HG03159 (cell line): ENCODE measurements at regions not wholly inside any gene's neighbourhood (a gene's known extent, or its start where the extent isn't known, plus 50 kb on each side); places are given as distances from the start of the nearest gene placed in this dataset.
"Not testable (repeated sequence)": the region's sequence is repeated elsewhere in the genome, so short reads cannot be mapped to it uniquely, and the experiment has no call there.

ENCODE experiments used
- ATAC-seq: cut with Tn5 transposase; IDR thresholded peaks from one replicate; pipeline ENCODE4 v1.9.1; 2021; ENCODE audit warnings: mild to moderate bottlenecking, moderate library complexity; ENCODE audit not compliant: unreplicated experiment

- no peak for ATAC-seq
These were observed 1438.4 kb upstream of the B3GALT2 start for GRCh38 chr1:194624833-194625232.

- no peak for ATAC-seq
These were observed 1431.7 kb upstream of the B3GALT2 start for GRCh38 chr1:194618101-194618500.

- ATAC-seq, result not testable (repeated sequence)
These were observed 1430.9 kb upstream of the B3GALT2 start for GRCh38 chr1:194617272-194617671.

DNA sequence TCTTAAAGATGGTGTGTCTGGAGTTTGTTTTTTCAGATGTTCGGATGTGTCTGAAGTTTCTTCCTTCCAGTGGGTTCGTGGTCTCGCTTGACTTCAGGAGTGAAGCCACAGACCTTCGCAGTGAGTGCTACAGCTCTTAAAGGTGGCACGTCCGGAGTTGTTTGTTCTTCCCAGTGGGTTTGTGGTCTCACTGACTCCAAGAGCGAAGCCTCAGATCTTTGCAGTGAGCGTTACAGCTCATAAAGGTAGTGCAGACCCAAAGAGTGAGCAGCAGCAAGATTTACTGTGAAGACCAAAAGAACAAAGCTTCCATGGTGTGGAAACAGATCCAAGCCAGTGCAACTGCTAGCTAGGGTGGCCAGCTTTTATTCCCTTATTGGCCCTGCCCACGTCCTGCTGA lies 1430.4 kb upstream of the B3GALT2 start:
- ATAC-seq, result no peak

- no peak for ATAC-seq
These were observed 1415.8 kb upstream of the B3GALT2 start for GRCh38 chr1:194602184-194602583.

- ATAC-seq, result no peak
These were observed 1414.3 kb upstream of the B3GALT2 start for GRCh38 chr1:194600716-194601115.

- ATAC-seq, result no peak
These were observed 1411.7 kb upstream of the B3GALT2 start for GRCh38 chr1:194598098-194598497.

DNA sequence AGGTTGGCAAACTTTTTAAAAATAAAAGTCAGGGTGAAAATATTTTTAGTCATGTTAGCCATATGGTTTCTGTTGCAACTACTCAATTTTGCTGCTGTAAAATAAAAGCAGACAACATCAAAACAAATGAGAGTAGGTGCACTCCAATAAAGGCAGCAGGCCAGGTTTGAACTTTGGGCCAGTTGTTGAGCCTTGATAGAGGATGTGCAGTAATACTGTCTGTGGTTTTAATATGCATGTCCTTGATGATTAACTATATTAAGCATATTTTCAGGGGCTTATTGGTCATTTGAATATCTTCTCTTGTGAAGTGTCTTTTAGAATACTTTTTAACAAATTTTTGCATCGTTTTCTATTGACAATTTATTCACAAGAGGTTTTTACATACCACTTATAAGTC lies 1399.9 kb upstream of the B3GALT2 start:
- ATAC-seq, result no peak

- no peak for ATAC-seq
These were observed 1397.6 kb upstream of the B3GALT2 start for GRCh38 chr1:194584052-194584451.

DNA sequence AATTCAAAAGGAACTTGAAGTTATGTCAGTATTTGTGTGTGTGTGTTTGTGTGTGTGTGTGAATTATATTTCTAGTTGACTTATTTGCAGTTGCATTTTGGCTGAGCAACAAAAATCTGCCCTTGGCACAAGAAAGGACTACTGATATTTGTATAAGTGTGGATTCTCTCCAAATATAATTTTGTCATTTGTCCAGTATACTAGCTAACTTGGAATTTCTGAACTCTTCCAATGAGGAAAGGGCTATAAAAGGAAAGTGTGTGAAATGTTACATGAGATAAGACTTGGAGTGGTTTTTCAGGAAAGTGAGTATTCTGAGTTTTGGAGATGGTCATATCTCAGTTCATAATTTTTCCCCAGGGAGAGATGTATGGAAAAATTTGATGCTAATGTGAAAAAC lies 1384.1 kb upstream of the B3GALT2 start:
- no peak for ATAC-seq

GRCh38 chr1:194568610-194569009 lies 1382.2 kb upstream of the B3GALT2 start:
- ATAC-seq, result no peak

DNA sequence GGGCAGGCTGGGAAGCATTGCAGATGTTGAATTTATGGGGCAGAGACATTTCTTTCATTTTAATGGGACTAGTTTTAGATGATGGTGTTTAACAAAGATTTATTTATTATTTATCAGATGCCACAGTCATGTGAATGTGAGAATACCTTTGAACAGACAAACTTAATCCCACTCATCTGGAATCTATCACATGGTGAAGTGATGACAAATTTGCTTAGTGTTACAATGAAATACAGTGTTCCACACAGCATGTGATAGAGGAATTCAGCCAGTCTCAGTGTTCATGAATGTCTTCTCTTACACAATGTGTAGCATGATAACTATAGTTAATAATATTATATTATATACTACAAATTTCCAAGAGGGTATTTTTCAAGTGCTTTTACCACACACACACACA lies 1361.7 kb upstream of the B3GALT2 start:
- ATAC-seq, result no peak

DNA sequence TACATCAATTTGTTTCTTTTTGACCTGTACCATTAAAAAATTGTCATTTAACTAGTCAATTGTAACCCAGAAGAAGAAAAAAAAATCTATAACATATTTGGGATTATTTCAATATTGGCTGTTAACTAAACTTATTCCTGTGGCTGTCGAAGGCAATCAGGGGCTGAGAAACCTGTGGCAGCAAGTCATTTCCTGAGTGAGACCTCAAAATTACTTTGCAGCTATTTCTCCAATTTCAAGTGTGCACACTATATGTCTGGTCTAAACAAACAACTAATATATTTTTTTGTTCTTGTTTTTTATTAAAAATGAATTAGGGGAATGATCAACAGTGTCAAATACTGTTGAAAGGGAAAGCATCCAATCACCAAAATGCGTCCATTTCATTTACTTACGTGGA lies 1357.6 kb upstream of the B3GALT2 start:
- ATAC-seq, result no peak

- no peak for ATAC-seq
These were observed 1352.0 kb upstream of the B3GALT2 start for GRCh38 chr1:194538453-194538852.

DNA sequence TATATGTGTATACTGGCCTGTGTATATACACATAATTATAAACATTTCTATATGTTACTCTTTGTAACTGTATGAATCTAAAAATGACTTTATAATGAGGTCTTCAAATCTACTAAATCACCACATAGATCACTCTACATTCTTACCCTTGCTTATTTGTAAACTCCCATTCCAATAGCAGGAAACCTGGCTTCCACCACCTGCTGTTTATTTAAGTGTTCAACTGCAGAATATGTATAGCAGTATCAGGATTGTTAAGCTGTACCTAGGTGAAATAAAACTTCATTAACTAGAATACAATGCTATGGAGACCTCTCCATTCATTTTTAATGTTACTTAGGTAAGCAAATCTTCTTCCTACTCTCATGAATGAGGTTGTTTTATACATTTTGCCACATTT lies 1351.1 kb upstream of the B3GALT2 start:
- ATAC-seq, result no peak

DNA sequence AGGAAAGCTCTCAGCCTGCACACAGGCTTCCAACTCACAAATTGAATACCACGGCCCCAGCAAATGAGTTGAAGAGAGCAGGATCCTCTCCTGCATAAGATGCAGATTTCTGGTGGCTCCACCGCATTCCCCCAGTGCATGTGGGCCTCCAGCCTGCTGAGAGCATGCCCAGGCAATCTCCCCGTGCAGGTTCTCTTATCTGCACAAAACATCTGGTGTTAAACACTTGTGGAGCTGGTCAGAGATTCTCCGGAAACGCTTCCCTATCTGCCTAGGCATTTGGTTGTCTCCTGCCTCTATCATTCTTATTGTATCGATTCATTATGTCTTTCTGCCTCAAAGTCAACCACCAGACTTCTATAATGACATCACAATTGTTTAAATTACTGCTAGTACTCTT lies 1349.0 kb upstream of the B3GALT2 start:
- no peak for ATAC-seq

DNA sequence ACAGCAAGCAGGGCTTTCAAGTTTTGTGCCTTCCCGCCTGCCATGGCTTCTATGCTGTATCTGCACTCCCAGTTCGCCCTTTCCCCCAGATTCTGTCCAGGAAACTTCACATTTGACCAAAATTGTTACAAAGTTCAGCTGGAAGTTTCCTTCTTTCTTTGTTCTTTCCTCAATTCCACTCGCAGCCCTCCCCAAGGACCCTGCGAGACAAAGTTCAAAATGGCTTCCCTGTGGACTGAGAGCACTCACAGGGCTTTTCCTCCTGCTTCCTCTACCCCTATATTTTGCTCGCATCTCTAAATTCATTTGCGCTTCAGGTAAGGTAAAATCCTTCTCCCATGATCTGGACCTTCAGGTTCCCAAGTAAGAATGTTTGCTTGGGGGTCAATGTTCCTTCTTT lies 1348.4 kb upstream of the B3GALT2 start:
- no peak for ATAC-seq

DNA sequence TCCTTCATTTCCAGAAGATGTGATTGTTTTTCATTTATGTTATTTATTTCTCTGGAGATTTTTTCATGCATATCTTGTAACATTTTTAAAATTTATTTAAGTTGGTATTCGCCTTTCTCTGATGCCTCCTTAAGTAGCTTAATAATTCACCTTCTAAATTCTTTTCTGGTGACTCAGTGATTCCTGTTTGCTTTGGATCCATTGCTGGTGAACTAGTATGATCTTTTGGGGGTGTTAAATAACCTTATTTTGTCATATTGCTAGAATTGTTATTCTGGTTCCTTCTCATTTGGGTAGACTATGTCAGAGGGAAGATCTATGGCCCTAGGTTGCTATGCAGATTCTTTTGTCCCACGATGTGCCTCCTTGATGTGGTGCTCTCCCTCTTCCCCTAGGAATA lies 1347.2 kb upstream of the B3GALT2 start:
- ATAC-seq, result no peak

DNA sequence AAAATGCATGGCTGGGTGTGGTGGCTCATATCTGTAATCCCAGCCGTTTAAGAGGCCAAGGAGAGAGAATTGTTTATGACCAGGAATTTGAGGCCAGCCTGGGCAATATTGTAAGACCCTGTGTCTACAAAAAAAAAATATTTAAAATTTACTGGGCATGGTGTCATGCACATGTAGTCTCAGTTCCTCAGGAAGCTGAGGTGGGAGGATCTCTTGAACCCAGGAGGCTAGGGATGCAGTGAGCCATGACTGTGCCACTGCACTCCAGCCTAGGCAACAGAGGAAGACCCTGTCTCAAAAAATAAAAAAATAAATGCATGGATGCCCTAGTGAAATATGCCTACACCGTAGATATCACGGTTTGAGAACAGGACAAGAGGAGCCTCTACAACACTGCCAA lies 1331.2 kb upstream of the B3GALT2 start:
- no peak for ATAC-seq

DNA sequence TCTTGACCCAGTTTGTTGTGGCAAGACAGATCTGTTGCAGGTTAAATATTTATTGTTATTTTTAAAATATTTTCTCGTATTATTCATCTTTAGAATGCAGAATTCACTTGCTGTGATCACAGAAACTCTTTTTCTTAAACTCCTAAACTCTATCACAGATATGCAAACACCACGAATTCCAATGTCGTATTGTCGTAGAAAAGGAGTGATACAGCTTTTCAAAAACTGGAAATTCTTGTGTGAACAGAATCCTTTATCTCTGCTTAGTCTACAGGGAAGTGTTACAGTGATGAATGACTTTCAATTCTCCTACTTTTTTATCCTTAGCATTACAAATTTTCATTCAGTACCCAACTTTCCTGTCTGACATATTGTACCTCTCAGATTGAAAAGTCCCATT lies 1329.5 kb upstream of the B3GALT2 start:
- ATAC-seq, result no peak

GRCh38 chr1:194512957-194513356 lies 1326.5 kb upstream of the B3GALT2 start:
- ATAC-seq, result no peak

GRCh38 chr1:194512345-194512744 lies 1325.9 kb upstream of the B3GALT2 start:
- no peak for ATAC-seq

- ATAC-seq, result peak; percentile 80
These were observed 1316.8 kb upstream of the B3GALT2 start for GRCh38 chr1:194503209-194503608.

DNA sequence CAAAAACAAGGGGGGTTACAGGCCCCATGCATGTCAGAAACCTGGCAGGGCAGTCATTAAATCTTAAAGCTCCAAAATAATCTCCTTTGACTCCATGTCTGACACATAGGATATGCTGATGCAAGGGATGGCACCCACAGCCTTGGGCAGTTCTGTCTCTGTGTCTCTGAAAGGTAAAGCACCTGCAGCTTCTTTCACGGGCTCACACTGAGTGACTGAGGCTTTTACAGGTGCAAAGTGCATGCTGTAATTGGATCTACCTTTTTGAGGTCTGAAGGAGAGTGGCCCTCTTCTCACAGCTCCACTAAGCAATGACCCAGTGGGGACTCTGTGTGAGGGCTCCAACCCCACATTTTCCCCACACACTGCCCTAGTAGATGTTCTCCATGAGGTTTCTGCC lies 1309.0 kb upstream of the B3GALT2 start:
- ATAC-seq, result no peak
